Chondrocyte (in vitro differentiated cells): ENCODE measurements at regions not wholly inside any gene's neighbourhood (a gene's known extent, or its start where the extent isn't known, plus 50 kb on each side); places are given as distances from the start of the nearest gene placed in this dataset.
A peak's percentile ranks its signal among the peaks of the same experiment; 100 is the strongest.
"Not testable (repeated sequence)": the region's sequence is repeated elsewhere in the genome, so short reads cannot be mapped to it uniquely, and the experiment has no call there.

Experiments
- DNase-seq: peaks from one replicate; pipeline ENCODE4 v3.0.0; 2021; ENCODE audit warnings: mixed read lengths, low spot score
- H3K27ac Mint-ChIP-seq: one replicate; pipeline ENCODE4 v1.8.0; 2021; ENCODE audit warnings: mild to moderate bottlenecking, moderate library complexity, mixed read lengths; ENCODE audit not compliant: unreplicated experiment
- H3K27me3 Mint-ChIP-seq: 2 replicates; pipeline ENCODE4 v1.8.0; 2021; ENCODE audit warnings: low read depth, mixed read lengths
- H3K36me3 Mint-ChIP-seq: 2 replicates; pipeline ENCODE4 v1.8.0; 2021; ENCODE audit warnings: low read depth, mixed read lengths
- H3K4me1 Mint-ChIP-seq: 2 replicates; pipeline ENCODE4 v1.8.0; 2021; ENCODE audit warnings: low read depth, mild to moderate bottlenecking, mixed read lengths
- H3K4me3 Mint-ChIP-seq: one replicate; pipeline ENCODE4 v1.8.0; 2021; ENCODE audit warnings: mild to moderate bottlenecking, moderate library complexity, mixed read lengths; ENCODE audit not compliant: unreplicated experiment
- H3K9me3 Mint-ChIP-seq: 2 replicates; pipeline ENCODE4 v1.8.0; 2021; ENCODE audit warnings: low read depth, mixed read lengths
- TF ChIP-seq, protein P1 (sequence below): fragments of 200-600 bp; sonication (generic); IDR thresholded peaks from 2 replicates; pipeline ENCODE4 v1.5.0; 2021; ENCODE audit warnings: antibody characterized with exemption, mild to moderate bottlenecking, moderate library complexity

- peaks cover 27% of the 10 kb centered on the region for H3K4me1 Mint-ChIP-seq
- peak overlapping the region; percentile 76 for H3K27ac Mint-ChIP-seq
- TF ChIP-seq, protein P1, sequence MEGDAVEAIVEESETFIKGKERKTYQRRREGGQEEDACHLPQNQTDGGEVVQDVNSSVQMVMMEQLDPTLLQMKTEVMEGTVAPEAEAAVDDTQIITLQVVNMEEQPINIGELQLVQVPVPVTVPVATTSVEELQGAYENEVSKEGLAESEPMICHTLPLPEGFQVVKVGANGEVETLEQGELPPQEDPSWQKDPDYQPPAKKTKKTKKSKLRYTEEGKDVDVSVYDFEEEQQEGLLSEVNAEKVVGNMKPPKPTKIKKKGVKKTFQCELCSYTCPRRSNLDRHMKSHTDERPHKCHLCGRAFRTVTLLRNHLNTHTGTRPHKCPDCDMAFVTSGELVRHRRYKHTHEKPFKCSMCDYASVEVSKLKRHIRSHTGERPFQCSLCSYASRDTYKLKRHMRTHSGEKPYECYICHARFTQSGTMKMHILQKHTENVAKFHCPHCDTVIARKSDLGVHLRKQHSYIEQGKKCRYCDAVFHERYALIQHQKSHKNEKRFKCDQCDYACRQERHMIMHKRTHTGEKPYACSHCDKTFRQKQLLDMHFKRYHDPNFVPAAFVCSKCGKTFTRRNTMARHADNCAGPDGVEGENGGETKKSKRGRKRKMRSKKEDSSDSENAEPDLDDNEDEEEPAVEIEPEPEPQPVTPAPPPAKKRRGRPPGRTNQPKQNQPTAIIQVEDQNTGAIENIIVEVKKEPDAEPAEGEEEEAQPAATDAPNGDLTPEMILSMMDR, result no peak
- no peak for DNase-seq
- no peaks in the 10 kb centered on the region for H3K27me3 Mint-ChIP-seq
- no peaks in the 10 kb centered on the region for H3K9me3 Mint-ChIP-seq
- no peaks in the 10 kb centered on the region for H3K36me3 Mint-ChIP-seq
- H3K4me3 Mint-ChIP-seq, result peak overlapping the region; percentile 47
Observed at GRCh38 chr5:174532455-174533453, 191.6 kb upstream of the MSX2 start.

DNA sequence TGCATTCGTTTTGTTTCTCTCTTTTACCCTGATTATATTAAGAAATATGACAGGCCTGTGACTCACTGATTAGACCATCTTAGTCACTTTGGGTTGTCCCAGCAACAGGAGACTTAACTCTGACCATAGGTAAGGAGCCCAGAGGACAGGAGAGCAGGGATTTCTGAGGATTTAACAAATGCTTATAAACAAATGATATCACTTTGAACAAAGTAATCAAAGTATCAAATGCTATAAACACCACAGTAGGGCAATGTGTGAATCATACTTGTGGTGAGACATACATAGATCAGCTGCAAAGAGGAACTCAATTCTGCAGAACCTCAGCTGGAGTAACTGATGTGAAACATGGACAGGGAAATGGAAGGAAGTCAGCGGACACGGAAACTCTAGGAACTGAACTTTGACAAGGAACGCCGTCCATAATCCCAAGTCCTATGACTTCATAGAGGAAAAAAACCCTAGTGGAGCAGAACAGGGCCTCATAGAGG lies 190.6 kb upstream of the MSX2 start:
- peak overlapping the region; percentile 76 for H3K27ac Mint-ChIP-seq
- H3K27me3 Mint-ChIP-seq, result no peaks in the 10 kb centered on the region
- peaks cover 27% of the 10 kb centered on the region for H3K4me1 Mint-ChIP-seq
- peaks cover 7% of the 10 kb centered on the region for H3K9me3 Mint-ChIP-seq
- no peak for DNase-seq
- H3K4me3 Mint-ChIP-seq, result no peak overlapping the region
- H3K36me3 Mint-ChIP-seq, result no peaks in the 10 kb centered on the region
- TF ChIP-seq, protein P1, result no peak

DNA sequence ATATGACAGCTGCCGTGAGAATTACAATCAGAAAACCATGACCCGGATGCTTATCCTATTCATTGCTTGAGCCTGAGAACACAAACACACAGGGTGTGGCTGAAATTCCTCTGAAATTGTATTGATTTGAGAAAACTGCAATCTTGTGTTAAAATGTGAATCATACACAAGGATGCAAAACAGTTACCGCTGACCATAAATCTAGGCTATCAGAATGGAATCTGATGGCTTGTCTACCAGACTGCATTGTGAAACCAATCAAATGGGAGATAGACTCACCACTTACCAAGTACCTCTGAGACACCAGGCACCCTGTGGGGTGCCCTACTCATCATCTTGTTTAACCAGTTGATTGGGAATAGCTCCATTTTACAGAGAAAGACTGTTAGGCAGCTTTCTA lies 188.7 kb upstream of the MSX2 start:
- no peak overlapping the region for H3K4me3 Mint-ChIP-seq
- peaks cover 9% of the 10 kb centered on the region for H3K9me3 Mint-ChIP-seq
- no peak overlapping the region for H3K27ac Mint-ChIP-seq
- DNase-seq, result no peak
- peaks cover 27% of the 10 kb centered on the region for H3K4me1 Mint-ChIP-seq
- TF ChIP-seq, protein P1, result no peak
- peaks cover 2% of the 10 kb centered on the region for H3K27me3 Mint-ChIP-seq
- H3K36me3 Mint-ChIP-seq, result no peaks in the 10 kb centered on the region

GRCh38 chr5:174539823-174540222 lies 184.6 kb upstream of the MSX2 start:
- not testable (repeated sequence) for H3K4me3 Mint-ChIP-seq, H3K27me3 Mint-ChIP-seq, H3K9me3 Mint-ChIP-seq, H3K36me3 Mint-ChIP-seq, H3K4me1 Mint-ChIP-seq, DNase-seq, H3K27ac Mint-ChIP-seq

DNA sequence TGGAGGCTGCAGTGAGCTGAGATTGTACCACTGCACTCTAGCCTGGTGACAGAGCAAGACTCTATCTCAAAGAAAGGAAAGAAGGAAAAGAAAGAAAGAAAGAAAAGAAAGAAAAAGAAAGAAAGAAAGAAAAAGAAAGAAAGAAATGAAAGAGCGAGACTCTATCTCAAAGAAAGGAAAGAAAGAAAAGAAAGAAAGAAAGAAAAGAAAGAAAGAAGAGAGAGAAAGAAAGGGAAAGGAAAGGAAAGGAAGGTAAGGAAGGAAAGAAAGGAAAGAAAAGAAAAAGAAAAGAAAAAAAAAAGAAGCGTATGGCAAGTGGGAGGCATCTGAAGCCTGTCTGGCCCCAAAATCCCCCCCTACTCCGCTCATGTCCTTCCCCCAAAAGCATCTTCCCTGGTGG lies 182.3 kb upstream of the MSX2 start:
- no peaks in the 10 kb centered on the region for H3K4me1 Mint-ChIP-seq
- H3K4me3 Mint-ChIP-seq, result no peak overlapping the region
- H3K9me3 Mint-ChIP-seq, result peaks cover 9% of the 10 kb centered on the region
- H3K36me3 Mint-ChIP-seq, result no peaks in the 10 kb centered on the region
- DNase-seq, result no peak
- no peak overlapping the region for H3K27ac Mint-ChIP-seq
- H3K27me3 Mint-ChIP-seq, result peaks cover 6% of the 10 kb centered on the region
- TF ChIP-seq, protein P1, result no peak
